Smooth muscle cell (in vitro differentiated cells): ENCODE measurements at regions not wholly inside any gene's neighbourhood (a gene's known extent, or its start where the extent isn't known, plus 50 kb on each side); places are given as distances from the start of the nearest gene placed in this dataset.

Source experiments
- DNase-seq: peaks from one replicate; lab custom pipeline; 2025; ENCODE audit not compliant: unreplicated experiment; lab: John Stamatoyannopoulos, UW
- H2AFZ ChIP-seq: fragments of 200-600 bp; sonication (generic); 2 replicates; pipeline ENCODE4 v1.6.0; 2016; ENCODE audit warnings: antibody characterized with exemption, low read depth, mild to moderate bottlenecking
- H3F3A ChIP-seq: fragments of 200-600 bp; sonication (generic); 2 replicates; pipeline ENCODE4 v1.6.0; 2017; ENCODE audit warnings: antibody characterized with exemption, low read depth
- H3K27ac ChIP-seq: fragments of 200-600 bp; sonication (generic); 2 replicates; pipeline ENCODE4 v1.5.1; 2016; ENCODE audit warnings: low read depth, mild to moderate bottlenecking
- H3K27me3 ChIP-seq: fragments of 200-600 bp; sonication (generic); 2 replicates; pipeline ENCODE4 v1.6.1; 2016; ENCODE audit warnings: low read depth, mild to moderate bottlenecking
- H3K36me3 ChIP-seq: fragments of 200-600 bp; sonication (generic); 2 replicates; pipeline ENCODE4 v1.5.1; 2016; ENCODE audit warnings: low read depth
- H3K4me1 ChIP-seq: fragments of 200-600 bp; sonication (generic); 2 replicates; pipeline ENCODE4 v1.5.1; 2016; ENCODE audit warnings: low read depth
- H3K4me2 ChIP-seq: fragments of 200-600 bp; sonication (generic); 2 replicates; pipeline ENCODE4 v1.6.0; 2016; ENCODE audit warnings: mild to moderate bottlenecking
- H3K4me3 ChIP-seq: fragments of 200-600 bp; sonication (generic); 2 replicates; pipeline ENCODE4 v1.5.1; 2016; ENCODE audit warnings: mild to moderate bottlenecking
- H3K79me2 ChIP-seq: fragments of 200-600 bp; sonication (generic); 2 replicates; pipeline ENCODE4 v1.6.0; 2016; ENCODE audit warnings: low read depth, mild to moderate bottlenecking
- H3K9ac ChIP-seq: fragments of 200-600 bp; sonication (generic); 2 replicates; pipeline ENCODE4 v1.6.0; 2016; ENCODE audit warnings: low read depth
- H3K9me3 ChIP-seq: fragments of 200-600 bp; sonication (generic); replicated peaks from 2 replicates; pipeline ENCODE4 v1.5.1; 2016; ENCODE audit warnings: low read depth
- H4K20me1 ChIP-seq: fragments of 200-600 bp; sonication (generic); 2 replicates; pipeline ENCODE4 v1.6.0; 2016; ENCODE audit warnings: low read depth
- CTCF ChIP-seq: fragments of 200-600 bp; sonication (generic); IDR thresholded peaks from 2 replicates; pipeline ENCODE4 v1.5.1; 2017; ENCODE audit warnings: borderline replicate concordance, mild to moderate bottlenecking, antibody characterized with exemption; ENCODE audit not compliant: insufficient read depth, poor library complexity, severe bottlenecking
- WGBS: methylation state at CpG from one replicate; pipeline ENCODE4 v1.1.7; 2016; ENCODE audit warnings: low lambda C conversion rate; 5-methylcytosine and 5-hydroxymethylcytosine counted together

- H3K9me3 ChIP-seq: peaks cover 10% of the 10 kb centered on the region
- H3K9ac ChIP-seq: no peak overlapping the region
Measured at GRCh38 chr14:105864651-105865265, 338.4 kb downstream of the TMEM121 start.

GRCh38 chr14:105865266-105865903 lies 339.0 kb downstream of the TMEM121 start:
- Histone ChIP-seq H3K9ac (no peak overlapping the region), H2AFZ (no peak overlapping the region), H3K36me3 (no peaks in the 10 kb centered on the region), H4K20me1 (no peaks in the 10 kb centered on the region), H3K4me3 (no peak overlapping the region), H3K4me2 (no peak overlapping the region), H3K79me2 (no peaks in the 10 kb centered on the region), H3K27me3 (no peaks in the 10 kb centered on the region), H3K9me3 (peaks cover 10% of the 10 kb centered on the region), H3K4me1 (no peaks in the 10 kb centered on the region), H3K27ac (no peak overlapping the region), H3F3A (no peaks in the 10 kb centered on the region)
- 70% methylated on average over 13 of the region's 15 CpGs for WGBS
- no peak for TF ChIP-seq CTCF
- no peak for DNase-seq

More at GRCh38 chr14:105864651-105865265, 338.4 kb downstream of the TMEM121 start:
- Histone ChIP-seq H3K27me3 (no peaks in the 10 kb centered on the region), H4K20me1 (no peaks in the 10 kb centered on the region), H3K36me3 (no peaks in the 10 kb centered on the region), H3K4me3 (no peak overlapping the region), H3K79me2 (no peaks in the 10 kb centered on the region), H3F3A (no peaks in the 10 kb centered on the region), H2AFZ (no peak overlapping the region), H3K4me1 (no peaks in the 10 kb centered on the region), H3K4me2 (no peak overlapping the region), H3K27ac (no peak overlapping the region)
- WGBS: 91% methylated on average over 19 of the region's 19 CpGs
- DNase-seq: no peak
- TF ChIP-seq CTCF: no peak

GRCh38 chr14:105865904-105866840 lies 339.8 kb downstream of the TMEM121 start:
- DNase-seq: no peak
- WGBS: 89% methylated on average over 26 of the region's 32 CpGs
- Histone ChIP-seq H3K36me3 (no peaks in the 10 kb centered on the region), H3K9me3 (peaks cover 10% of the 10 kb centered on the region), H3K79me2 (no peaks in the 10 kb centered on the region), H3F3A (no peaks in the 10 kb centered on the region), H2AFZ (no peak overlapping the region), H3K9ac (no peak overlapping the region), H3K4me3 (no peak overlapping the region), H3K4me1 (no peaks in the 10 kb centered on the region), H4K20me1 (no peaks in the 10 kb centered on the region), H3K27me3 (no peaks in the 10 kb centered on the region), H3K4me2 (no peak overlapping the region), H3K27ac (no peak overlapping the region)
- TF ChIP-seq CTCF: no peak
